ENCODE measurements at regions not wholly inside any gene's neighbourhood (a gene's known extent, or its start where the extent isn't known, plus 50 kb on each side); places are given as distances from the start of the nearest gene placed in this dataset.
"Not testable (repeated sequence)": the region's sequence is repeated elsewhere in the genome, so short reads cannot be mapped to it uniquely, and the experiment has no call there.

DNA sequence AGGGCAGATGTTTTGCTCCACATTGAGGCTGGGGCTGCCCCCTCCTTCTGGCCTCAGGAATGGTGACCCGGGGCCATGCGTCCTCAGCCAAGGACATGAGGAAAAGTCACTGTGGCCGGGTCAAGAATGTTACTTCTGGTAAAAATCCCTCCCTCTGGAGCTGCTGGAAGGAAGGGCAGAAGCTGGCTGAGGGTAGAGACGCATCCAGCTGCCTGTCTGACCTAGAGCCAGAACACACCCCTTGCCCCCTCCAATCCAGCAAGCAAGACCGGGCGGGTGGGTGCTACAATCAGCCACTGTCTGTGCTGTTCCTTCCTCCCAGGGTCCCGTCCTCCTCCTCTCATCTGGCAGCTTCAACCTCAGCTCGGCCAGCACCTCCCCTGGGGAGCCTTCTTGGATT, 59.0 kb downstream of the PTPRS start:
- Histone ChIP-seq H3K27ac (peak overlapping the region in 1 of 2 donors; percentile 26), H3K4me1 (ENCODE audit: insufficient read depth) (peaks cover 14% of the 10 kb centered on the region), H3K27me3 (no peaks in the 10 kb centered on the region), H3K9me3 (no peaks in the 10 kb centered on the region), H3K4me3 (no peak overlapping the region), H3K36me3 (no peaks in the 10 kb centered on the region)
- intact Hi-C loops (cut with DNase I), result no loop called here
- TF ChIP-seq POLR2A (IDR thresholded peaks at IDR 0.05) (no peak), EP300 (IDR thresholded peaks at IDR 0.05) (no peak)
- TF ChIP-seq, protein P1, sequence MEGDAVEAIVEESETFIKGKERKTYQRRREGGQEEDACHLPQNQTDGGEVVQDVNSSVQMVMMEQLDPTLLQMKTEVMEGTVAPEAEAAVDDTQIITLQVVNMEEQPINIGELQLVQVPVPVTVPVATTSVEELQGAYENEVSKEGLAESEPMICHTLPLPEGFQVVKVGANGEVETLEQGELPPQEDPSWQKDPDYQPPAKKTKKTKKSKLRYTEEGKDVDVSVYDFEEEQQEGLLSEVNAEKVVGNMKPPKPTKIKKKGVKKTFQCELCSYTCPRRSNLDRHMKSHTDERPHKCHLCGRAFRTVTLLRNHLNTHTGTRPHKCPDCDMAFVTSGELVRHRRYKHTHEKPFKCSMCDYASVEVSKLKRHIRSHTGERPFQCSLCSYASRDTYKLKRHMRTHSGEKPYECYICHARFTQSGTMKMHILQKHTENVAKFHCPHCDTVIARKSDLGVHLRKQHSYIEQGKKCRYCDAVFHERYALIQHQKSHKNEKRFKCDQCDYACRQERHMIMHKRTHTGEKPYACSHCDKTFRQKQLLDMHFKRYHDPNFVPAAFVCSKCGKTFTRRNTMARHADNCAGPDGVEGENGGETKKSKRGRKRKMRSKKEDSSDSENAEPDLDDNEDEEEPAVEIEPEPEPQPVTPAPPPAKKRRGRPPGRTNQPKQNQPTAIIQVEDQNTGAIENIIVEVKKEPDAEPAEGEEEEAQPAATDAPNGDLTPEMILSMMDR (IDR thresholded peaks at IDR 0.05), result no peak
- peak; percentile 61 to 74 (median 63) for DNase-seq
- 7 to 8% (median 7%) methylated on average over 8 of the region's 8 CpGs for WGBS, 3 donors

DNA sequence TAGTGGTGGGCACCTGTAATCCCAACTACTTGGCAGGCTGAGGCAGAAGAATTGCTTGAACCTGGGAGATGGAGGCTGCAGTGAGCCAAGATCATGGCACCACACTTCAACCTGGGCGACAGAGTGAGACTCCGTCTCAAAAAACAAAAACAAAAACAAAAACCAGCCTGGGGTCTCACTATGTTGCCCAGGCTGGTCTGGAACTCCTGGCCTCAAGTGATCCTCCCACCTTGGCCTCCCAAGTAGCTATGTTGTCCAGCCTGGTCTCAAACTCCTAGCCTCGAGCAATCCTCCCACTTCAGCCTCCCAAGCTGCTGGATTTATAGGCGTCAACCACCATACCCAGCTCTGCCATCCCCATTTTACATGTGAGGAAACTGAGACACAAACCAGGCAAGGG, 64.9 kb downstream of the PTPRS start:
- intact Hi-C loops (cut with DNase I); H3K36me3 ChIP-seq; H3K4me3 ChIP-seq; H3K4me1 ChIP-seq (ENCODE audit: insufficient read depth); H3K27ac ChIP-seq; DNase-seq; H3K27me3 ChIP-seq; H3K9me3 ChIP-seq: not testable (repeated sequence)
- 95 to 98% (median 97%) methylated on average over 4 of the region's 4 CpGs for WGBS, 3 donors

DNA sequence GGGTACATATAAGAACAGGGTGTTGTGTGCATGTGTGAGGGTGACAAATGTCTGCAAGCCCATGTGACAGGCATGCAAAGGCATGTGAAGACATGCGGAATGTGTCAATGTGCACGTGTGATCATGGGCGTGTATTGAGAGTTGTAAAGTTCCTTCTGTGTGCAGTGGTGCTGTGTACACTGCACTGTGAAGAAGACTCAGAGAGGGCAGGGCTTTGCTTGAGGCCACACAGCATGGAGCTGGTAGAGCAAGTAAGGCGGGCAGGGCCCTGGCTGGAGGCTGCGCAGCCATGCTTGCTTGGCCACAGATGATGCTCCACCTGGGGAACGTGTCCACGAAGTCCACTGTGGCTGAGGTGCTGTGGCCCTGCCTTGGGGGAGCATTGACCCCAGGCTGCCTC, 66.8 kb downstream of the PTPRS start:
- WGBS, 3 donors, result 91 to 94% (median 93%) methylated on average over 7 of the region's 7 CpGs
- H3K27me3 ChIP-seq, result no peaks in the 10 kb centered on the region
- H3K4me3 ChIP-seq, result no peak overlapping the region
- no peak for DNase-seq
- TF ChIP-seq POLR2A (IDR thresholded peaks at IDR 0.05) (no peak), EP300 (IDR thresholded peaks at IDR 0.05) (no peak)
- TF ChIP-seq, protein P1 (IDR thresholded peaks at IDR 0.05), result no peak
- no peaks in the 10 kb centered on the region for H3K9me3 ChIP-seq
- H3K36me3 ChIP-seq, result no peaks in the 10 kb centered on the region
- no peaks in the 10 kb centered on the region for H3K4me1 ChIP-seq (ENCODE audit: insufficient read depth)
- no peak overlapping the region for H3K27ac ChIP-seq
- intact Hi-C loops (cut with DNase I), result no loop called here

DNA sequence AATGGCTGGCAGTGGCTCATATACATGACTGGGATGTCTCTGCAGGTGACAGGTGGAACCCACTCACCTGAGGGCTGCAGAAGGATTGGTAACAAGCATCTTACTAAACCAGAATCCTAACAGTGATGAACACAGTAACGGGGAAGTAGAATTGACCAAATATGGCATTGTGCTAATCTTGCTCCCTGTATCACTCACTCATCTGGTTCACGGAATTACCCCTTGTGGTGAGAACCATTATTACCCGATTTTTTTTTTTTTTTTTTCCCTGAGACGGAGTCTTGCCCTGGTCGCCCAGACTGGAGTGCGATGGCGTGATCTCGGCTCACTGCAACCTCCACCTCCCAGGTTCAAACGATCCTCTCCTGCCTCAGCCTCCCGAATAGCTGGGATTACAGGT, 69.5 kb downstream of the PTPRS start:
- H3K4me3 ChIP-seq, result no peak overlapping the region
- H3K27ac ChIP-seq, result no peak overlapping the region
- DNase-seq, result no peak
- no peaks in the 10 kb centered on the region for H3K4me1 ChIP-seq (ENCODE audit: insufficient read depth)
- H3K36me3 ChIP-seq, result no peaks in the 10 kb centered on the region
- no peaks in the 10 kb centered on the region for H3K9me3 ChIP-seq
- WGBS, 3 donors, result 79 to 86% (median 81%) methylated on average over 10 of the region's 10 CpGs
- H3K27me3 ChIP-seq, result no peaks in the 10 kb centered on the region
- intact Hi-C loops (cut with DNase I), result no loop called here
- no peak for TF ChIP-seq EP300 (IDR thresholded peaks at IDR 0.05)
- TF ChIP-seq POLR2A (IDR thresholded peaks at IDR 0.05), result no peak
- TF ChIP-seq, protein P1 (IDR thresholded peaks at IDR 0.05), result no peak

DNA sequence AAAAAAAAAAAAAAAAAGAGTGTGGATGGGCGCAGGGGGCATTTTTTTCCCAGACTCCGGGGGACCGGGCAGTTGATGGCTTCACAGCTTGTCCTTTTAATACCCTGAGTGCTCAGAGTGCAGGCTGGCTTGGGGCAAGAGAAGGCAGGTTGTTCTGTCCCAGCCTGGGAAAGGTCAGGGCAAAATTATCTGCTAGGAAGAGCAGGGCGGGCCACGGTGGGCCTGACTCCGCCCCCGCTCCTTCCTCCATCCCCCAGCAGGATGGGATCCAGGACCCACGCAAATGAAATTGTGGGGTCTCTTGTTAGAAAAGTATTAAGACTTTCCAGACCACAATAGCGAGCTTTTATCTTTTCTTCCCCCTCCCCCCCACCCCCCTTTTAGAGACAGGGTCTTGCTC, 70.7 kb downstream of the PTPRS start:
- TF ChIP-seq POLR2A (IDR thresholded peaks at IDR 0.05) (no peak), EP300 (IDR thresholded peaks at IDR 0.05) (no peak)
- TF ChIP-seq, protein P1 (IDR thresholded peaks at IDR 0.05), result no peak
- no peak for DNase-seq
- Histone ChIP-seq H3K9me3 (no peaks in the 10 kb centered on the region), H3K4me3 (no peak overlapping the region), H3K4me1 (ENCODE audit: insufficient read depth) (no peaks in the 10 kb centered on the region), H3K36me3 (no peaks in the 10 kb centered on the region), H3K27me3 (no peaks in the 10 kb centered on the region), H3K27ac (no peak overlapping the region)
- WGBS, 3 donors, result 76 to 79% (median 78%) methylated on average over 9 of the region's 9 CpGs
- intact Hi-C loops (cut with DNase I), result no loop called here

Data from ovary (tissue), 7 donors.